H9 (cell line): ENCODE measurements at regions not wholly inside any gene's neighbourhood (a gene's known extent, or its start where the extent isn't known, plus 50 kb on each side); places are given as distances from the start of the nearest gene placed in this dataset.

Source experiments
- DNase-seq: peaks from one replicate; pipeline ENCODE4 v3.0.0-alpha.2; 2017
- H2AFZ ChIP-seq: one replicate; pipeline ENCODE4 v1.6.1; 2013; ENCODE audit warnings: mild to moderate bottlenecking, low read length, control low read depth, moderate library complexity
- H2AK5ac ChIP-seq: 2 replicates; pipeline ENCODE4 v1.6.1; 2013; ENCODE audit warnings: low read length, control low read depth, mixed read lengths; ENCODE audit not compliant: insufficient read length
- H2BK120ac ChIP-seq: one replicate; pipeline ENCODE4 v1.6.1; 2013; ENCODE audit warnings: low read depth, mild to moderate bottlenecking, low read length, control low read depth, inconsistent platforms; ENCODE audit not compliant: poor library complexity, severe bottlenecking
- H2BK12ac ChIP-seq: 2 replicates; pipeline ENCODE4 v1.6.1; 2013; ENCODE audit warnings: low read length, control low read depth, mixed read lengths, low read depth; ENCODE audit not compliant: insufficient read length
- H2BK15ac ChIP-seq: 2 replicates; pipeline ENCODE4 v1.6.1; 2013; ENCODE audit warnings: low read depth, low read length, control low read depth
- H2BK20ac ChIP-seq: one replicate; pipeline ENCODE4 v1.6.1; 2013; ENCODE audit warnings: low read depth, mild to moderate bottlenecking, low read length, control low read depth, inconsistent platforms; ENCODE audit not compliant: poor library complexity, severe bottlenecking
- H2BK5ac ChIP-seq: 2 replicates; pipeline ENCODE4 v1.6.1; 2013; ENCODE audit warnings: low read length, control low read depth, mixed read lengths; ENCODE audit not compliant: insufficient read length
- H3K14ac ChIP-seq: 2 replicates; pipeline ENCODE4 v1.6.1; 2013; ENCODE audit warnings: low read length, control low read depth; ENCODE audit not compliant: insufficient read depth
- H3K18ac ChIP-seq: 2 replicates; pipeline ENCODE4 v1.6.1; 2013; ENCODE audit warnings: low read depth, mild to moderate bottlenecking, mixed read lengths, low read length, control low read depth; ENCODE audit not compliant: insufficient read length
- H3K23ac ChIP-seq: 2 replicates; pipeline ENCODE4 v1.6.1; 2013; ENCODE audit warnings: low read length, control low read depth, mixed read lengths, low read depth; ENCODE audit not compliant: insufficient read length
- H3K23me2 ChIP-seq: 2 replicates; pipeline ENCODE4 v1.6.1; 2013; ENCODE audit warnings: low read depth, mild to moderate bottlenecking, mixed read lengths, low read length, control low read depth; ENCODE audit not compliant: insufficient read length, poor library complexity, severe bottlenecking
- H3K27ac ChIP-seq: 2 replicates; pipeline ENCODE4 v1.5.1; 2013; ENCODE audit warnings: low read length, control low read depth, mixed read lengths, low read depth; ENCODE audit not compliant: insufficient read length
- H3K27me3 ChIP-seq: 2 replicates; pipeline ENCODE4 v1.6.1; 2013; ENCODE audit warnings: low read length, control low read depth, inconsistent platforms; ENCODE audit not compliant: insufficient read depth
- H3K4ac ChIP-seq: 2 replicates; pipeline ENCODE4 v1.6.1; 2013; ENCODE audit warnings: low read depth, mild to moderate bottlenecking, control low read depth, inconsistent platforms, low read length, moderate library complexity
- H3K4me1 ChIP-seq: 2 replicates; pipeline ENCODE4 v1.6.1; 2013; ENCODE audit warnings: low read length, control low read depth, inconsistent platforms; ENCODE audit not compliant: insufficient read depth
- H3K4me2 ChIP-seq: 2 replicates; pipeline ENCODE4 v1.6.1; 2013; ENCODE audit warnings: low read length, control low read depth, mixed read lengths; ENCODE audit not compliant: insufficient read length, insufficient read depth
- H3K56ac ChIP-seq: 2 replicates; pipeline ENCODE4 v1.6.1; 2013; ENCODE audit warnings: low read depth, mild to moderate bottlenecking, mixed read lengths, low read length, control low read depth; ENCODE audit not compliant: insufficient read length
- H3K79me1 ChIP-seq: 2 replicates; pipeline ENCODE4 v1.6.1; 2013; ENCODE audit warnings: low read depth, mild to moderate bottlenecking, moderate library complexity, low read length, control low read depth, inconsistent platforms; ENCODE audit not compliant: insufficient read depth, poor library complexity, severe bottlenecking
- H3K79me2 ChIP-seq: 2 replicates; pipeline ENCODE4 v1.6.1; 2013; ENCODE audit warnings: low read length, control low read depth, inconsistent platforms; ENCODE audit not compliant: insufficient read depth
- H3K9ac ChIP-seq: 2 replicates; pipeline ENCODE4 v1.6.1; 2013; ENCODE audit warnings: low read length, control low read depth, mixed read lengths; ENCODE audit not compliant: insufficient read length; ENCODE audit errors: extremely low read depth
- H3K9me3 ChIP-seq: one replicate; pipeline ENCODE4 v1.6.1; 2013; ENCODE audit warnings: low read depth, low read length, inconsistent platforms; ENCODE audit not compliant: control insufficient read depth
- H3T11ph ChIP-seq: one replicate; pipeline ENCODE4 v1.6.1; 2013; ENCODE audit warnings: mild to moderate bottlenecking, low read length, control low read depth, inconsistent platforms
- H4K20me1 ChIP-seq: one replicate; pipeline ENCODE4 v1.6.1; 2013; ENCODE audit not compliant: control insufficient read depth, insufficient read length, insufficient read depth
- H4K5ac ChIP-seq: 2 replicates; pipeline ENCODE4 v1.6.1; 2013; ENCODE audit warnings: low read depth, mild to moderate bottlenecking, mixed read lengths, low read length, control low read depth; ENCODE audit not compliant: insufficient read length
- H4K8ac ChIP-seq: replicated peaks from 2 replicates; pipeline ENCODE4 v1.6.1; 2013; ENCODE audit warnings: low read length, control low read depth, mixed read lengths, low read depth; ENCODE audit not compliant: insufficient read length
- H4K91ac ChIP-seq: 2 replicates; pipeline ENCODE4 v1.6.1; 2013; ENCODE audit warnings: low read depth, mild to moderate bottlenecking, moderate library complexity, mixed read lengths, low read length, control low read depth; ENCODE audit not compliant: insufficient read length
- H3K27ac Mint-ChIP-seq, 3 experiments: 2 replicates in 2 of 3; 3 replicates in 1 of 3; pipeline ENCODE4 v1.8.0; 2020 to 2021; ENCODE audit warnings: mixed read lengths in 3 of 3, mild to moderate bottlenecking in 1 of 3, moderate library complexity in 1 of 3
- H3K27me3 Mint-ChIP-seq: 2 replicates; pipeline ENCODE4 v1.8.0; 2021; ENCODE audit warnings: low read depth, mild to moderate bottlenecking, moderate library complexity, mixed read lengths
- H3K36me3 Mint-ChIP-seq, 3 experiments: 2 replicates in 2 of 3; 3 replicates in 1 of 3; pipeline ENCODE4 v1.8.0; 2020 to 2021; ENCODE audit warnings: low read depth in 3 of 3, mixed read lengths in 3 of 3; ENCODE audit not compliant: insufficient read depth in 1 of 3
- H3K4me1 Mint-ChIP-seq, 2 experiments: 2 replicates each; pipeline ENCODE4 v1.8.0; 2020; ENCODE audit warnings: mixed read lengths in 2 of 2
- H3K4me3 Mint-ChIP-seq, 2 experiments: 2 replicates in 1 of 2; 3 replicates in 1 of 2; pipeline ENCODE4 v1.8.0; 2020 to 2021; ENCODE audit warnings: mild to moderate bottlenecking in 2 of 2, mixed read lengths in 2 of 2, moderate library complexity in 1 of 2
- H3K9me3 Mint-ChIP-seq, 2 experiments: 2 replicates in 1 of 2; 3 replicates in 1 of 2; pipeline ENCODE4 v1.8.0; 2020; ENCODE audit warnings: mild to moderate bottlenecking in 2 of 2, mixed read lengths in 2 of 2, moderate library complexity in 1 of 2
- CTCF ChIP-seq: fragments of 200-600 bp; sonication (generic); conservative IDR thresholded peaks from 3 replicates; pipeline ENCODE4 v1.8.0; 2021; ENCODE audit warnings: antibody characterized with exemption, mild to moderate bottlenecking
- WGBS: extraction: QIAGEN DNeasy Blood & Tissue Kit; methylation state at CpG from one replicate; pipeline ENCODE4 v1.1.7; 2013; ENCODE audit warnings: missing lambda C conversion rate, low lambda C conversion rate, mixed read lengths; ENCODE audit not compliant: insufficient read length; ENCODE audit errors: extremely low coverage; 5-methylcytosine and 5-hydroxymethylcytosine counted together

GRCh38 chr1:4928186-4928585, 273.8 kb downstream of the AJAP1 start:
- H3K4me3 Mint-ChIP-seq = no peak overlapping the region
- H3K27me3 ChIP-seq = no peaks in the 10 kb centered on the region
- no peak overlapping the region for H3K56ac ChIP-seq
- H2BK15ac ChIP-seq = no peak overlapping the region
- no peaks in the 10 kb centered on the region for H3K9me3 Mint-ChIP-seq
- no peak overlapping the region for H4K5ac ChIP-seq
- H3K14ac ChIP-seq = no peak overlapping the region
- no peak overlapping the region for H3K23ac ChIP-seq
- H3K4me1 ChIP-seq = peaks cover 4% of the 10 kb centered on the region; the same call in 1 of the 2 replicates
- no CpG with 5 or more reads among the region's 6 CpGs for WGBS
- no peaks in the 10 kb centered on the region for H3K36me3 Mint-ChIP-seq
- H2BK120ac ChIP-seq = no peak overlapping the region
- H3K4ac ChIP-seq = no peak overlapping the region
- H3K23me2 ChIP-seq = no peaks in the 10 kb centered on the region
- no peaks in the 10 kb centered on the region for H3K79me1 ChIP-seq
- no peak for TF ChIP-seq CTCF
- peaks cover 12 to 19% of the 10 kb centered on the region in 2 experiments for H3K4me1 Mint-ChIP-seq
- no peak overlapping the region for H3K27ac ChIP-seq
- no peak overlapping the region for H2BK20ac ChIP-seq
- H2BK12ac ChIP-seq = no peak overlapping the region
- no peak overlapping the region for H2AFZ ChIP-seq
- H3T11ph ChIP-seq = no peak overlapping the region
- no peak overlapping the region for H4K8ac ChIP-seq
- no peak overlapping the region for H4K91ac ChIP-seq
- no peak overlapping the region for H3K9ac ChIP-seq
- no peak for DNase-seq
- H2AK5ac ChIP-seq = no peak overlapping the region
- H3K27ac Mint-ChIP-seq = no peak overlapping the region
- H3K4me2 ChIP-seq = no peak overlapping the region
- H3K9me3 ChIP-seq = no peaks in the 10 kb centered on the region
- no peaks in the 10 kb centered on the region for H3K79me2 ChIP-seq
- no peak overlapping the region for H3K18ac ChIP-seq
- H2BK5ac ChIP-seq = no peak overlapping the region
- H4K20me1 ChIP-seq = no peaks in the 10 kb centered on the region
- H3K27me3 Mint-ChIP-seq = no peaks in the 10 kb centered on the region; the same call in none of the 2 replicates
